Activated T-cell treated with anti-CD3 and anti-CD28 coated beads, Interleukin-2, amount 50 U/mL, for 72 hours (primary cell): ENCODE measurements at regions not wholly inside any gene's neighbourhood (a gene's known extent, or its start where the extent isn't known, plus 50 kb on each side); places are given as distances from the start of the nearest gene placed in this dataset.

Experiments
- ATAC-seq, 2 donors: fragments of 150-1000 bp; cut with Tn5 transposase; replicated peaks in 1 of 2; 2 replicates each; pipeline ENCODE4 v1.10.0; 2021; ENCODE audit warnings: moderate library complexity in 2 of 2, mild to moderate bottlenecking in 1 of 2
- DNase-seq, 2 donors: peaks; one replicate each; pipeline ENCODE4 v3.0.0; 2021 to 2022; ENCODE audit warnings: mixed read lengths in 1 of 2
- H3K27ac Mint-ChIP-seq: one replicate; pipeline ENCODE4 v1.8.0; 2022; ENCODE audit warnings: mild to moderate bottlenecking, moderate library complexity, mixed read lengths
- H3K27me3 Mint-ChIP-seq: one replicate; pipeline ENCODE4 v1.8.0; 2022; ENCODE audit warnings: low read depth, mixed read lengths
- H3K36me3 Mint-ChIP-seq, 2 donors: one replicate each; pipeline ENCODE4 v1.8.0; 2022; ENCODE audit warnings: mixed read lengths in 2 of 2, mild to moderate bottlenecking in 1 of 2; ENCODE audit not compliant: insufficient read depth in 2 of 2
- H3K4me1 Mint-ChIP-seq: one replicate; pipeline ENCODE4 v1.8.0; 2022; ENCODE audit warnings: low read depth, mixed read lengths
- H3K4me3 Mint-ChIP-seq, 2 donors: one replicate each; pipeline ENCODE4 v1.8.0; 2022; ENCODE audit warnings: mild to moderate bottlenecking in 2 of 2, mixed read lengths in 2 of 2, moderate library complexity in 2 of 2
- H3K9me3 Mint-ChIP-seq, 2 donors: one replicate each; pipeline ENCODE4 v1.8.0; 2022; ENCODE audit warnings: mixed read lengths in 2 of 2

- DNase-seq, result no peak
- Mint-ChIP-seq H3K4me3 (no peak overlapping the region), H3K27me3 (no peaks in the 10 kb centered on the region), H3K36me3 (peaks cover 14 to 18% of the 10 kb centered on the region in 2 donors), H3K4me1 (peaks cover 58% of the 10 kb centered on the region), H3K9me3 (peaks cover 9 to 10% of the 10 kb centered on the region in 2 donors), H3K27ac (no peak overlapping the region)
- no peak for ATAC-seq
Observed at GRCh38 chr6:130520801-130521200, 155.0 kb downstream of the TMEM200A start.

GRCh38 chr6:130524552-130524951 is 158.7 kb downstream of the TMEM200A start:
- peak; percentile 15 to 40 for ATAC-seq
- no peaks in the 10 kb centered on the region for H3K27me3 Mint-ChIP-seq
- H3K27ac Mint-ChIP-seq, result no peak overlapping the region
- peaks cover 6 to 8% of the 10 kb centered on the region in 2 donors for H3K36me3 Mint-ChIP-seq
- no peak for DNase-seq
- no peak overlapping the region for H3K4me3 Mint-ChIP-seq
- peaks cover 4 to 6% of the 10 kb centered on the region in 2 donors for H3K9me3 Mint-ChIP-seq
- peaks cover 31% of the 10 kb centered on the region for H3K4me1 Mint-ChIP-seq

DNA sequence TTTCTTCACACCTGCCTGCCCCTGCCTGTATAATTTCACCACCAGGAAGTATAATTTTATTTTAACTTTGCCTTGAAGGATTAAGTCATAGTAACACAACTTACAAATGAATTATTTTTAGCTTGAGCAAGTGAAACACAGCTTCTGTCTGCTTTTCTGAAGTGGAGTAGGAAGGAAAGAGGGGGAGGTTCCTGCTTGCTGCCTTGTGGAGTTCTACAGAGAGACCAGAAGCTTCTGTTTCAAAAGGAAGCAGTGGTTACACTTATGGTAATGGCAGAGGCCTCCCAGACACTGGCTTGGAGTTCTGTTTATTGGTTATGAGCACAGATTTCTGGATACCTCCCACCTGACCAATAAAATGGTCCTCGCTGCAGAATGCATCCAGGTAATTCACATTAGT is 159.6 kb downstream of the TMEM200A start:
- no peak for DNase-seq
- peaks cover 6% of the 10 kb centered on the region in 2 donors for H3K9me3 Mint-ChIP-seq
- peaks cover 31% of the 10 kb centered on the region for H3K4me1 Mint-ChIP-seq
- H3K27me3 Mint-ChIP-seq, result no peaks in the 10 kb centered on the region
- no peak for ATAC-seq
- peaks cover 6 to 8% of the 10 kb centered on the region in 2 donors for H3K36me3 Mint-ChIP-seq
- peak overlapping the region; percentile 27 for H3K27ac Mint-ChIP-seq
- H3K4me3 Mint-ChIP-seq, result no peak overlapping the region

DNA sequence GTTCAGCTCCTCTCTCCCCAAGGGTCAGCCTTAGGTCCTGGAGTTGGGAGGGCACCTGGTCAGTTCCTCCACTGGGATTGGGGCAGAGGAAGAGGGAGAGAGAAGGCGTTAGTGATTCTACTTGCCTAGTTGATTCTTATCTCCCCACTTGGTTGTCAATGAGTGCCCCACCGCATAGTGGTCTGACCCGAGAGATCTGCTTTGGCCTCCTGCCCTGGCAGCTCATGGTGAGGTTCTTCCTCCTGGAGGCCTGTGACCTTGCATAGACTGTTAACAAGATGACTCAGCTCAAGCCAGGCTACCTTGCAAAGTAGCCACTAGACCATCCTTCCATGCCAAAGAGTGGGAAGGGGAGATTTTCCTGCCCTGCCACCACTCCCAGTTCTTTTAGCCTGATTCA is 160.6 kb downstream of the TMEM200A start:
- no peak for DNase-seq
- H3K4me3 Mint-ChIP-seq, result no peak overlapping the region
- no peaks in the 10 kb centered on the region for H3K27me3 Mint-ChIP-seq
- no peak overlapping the region for H3K27ac Mint-ChIP-seq
- peaks cover 21% of the 10 kb centered on the region for H3K4me1 Mint-ChIP-seq
- peaks cover 4% of the 10 kb centered on the region in 2 donors for H3K9me3 Mint-ChIP-seq
- peaks cover 1 to 4% of the 10 kb centered on the region in 2 donors for H3K36me3 Mint-ChIP-seq
- no peak for ATAC-seq

GRCh38 chr6:130527173-130527572 is 161.4 kb downstream of the TMEM200A start:
- DNase-seq (no peak), ATAC-seq (no peak)
- Mint-ChIP-seq H3K4me3 (no peak overlapping the region), H3K36me3 (peaks cover 1 to 3% of the 10 kb centered on the region in 2 donors), H3K9me3 (peaks cover 4 to 6% of the 10 kb centered on the region in 2 donors), H3K27me3 (no peaks in the 10 kb centered on the region), H3K4me1 (peaks cover 20% of the 10 kb centered on the region), H3K27ac (no peak overlapping the region)

DNA sequence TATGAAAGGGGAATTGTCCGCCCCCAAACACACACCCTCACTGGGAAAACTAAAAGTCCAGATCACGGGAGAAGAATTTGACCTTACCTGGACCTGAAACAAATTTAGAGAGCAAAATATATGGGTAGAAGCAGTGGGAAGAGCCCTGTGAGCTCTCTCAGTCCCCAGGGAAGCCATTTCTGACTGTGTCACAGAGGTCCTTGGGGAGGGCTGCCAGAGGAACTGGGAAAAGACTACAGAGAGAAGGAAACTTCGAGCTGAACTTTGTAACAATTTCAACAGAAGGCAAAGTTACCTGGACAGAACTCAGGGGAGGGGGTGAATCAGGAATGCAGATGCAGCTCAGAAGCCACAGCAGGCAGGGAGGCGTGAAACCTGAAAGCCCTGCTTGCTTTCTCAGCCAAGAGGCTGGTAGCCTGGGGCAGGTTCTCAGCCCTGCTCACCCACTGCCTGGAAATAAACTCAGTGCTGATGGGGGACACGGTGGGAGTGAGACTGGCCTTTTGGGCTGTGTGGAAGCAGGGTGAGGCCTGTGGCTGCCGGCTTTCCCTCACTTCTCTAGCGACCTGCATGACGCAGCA is 163.8 kb downstream of the TMEM200A start:
- Mint-ChIP-seq H3K27me3 (no peaks in the 10 kb centered on the region), H3K4me3 (no peak overlapping the region), H3K4me1 (peaks cover 10% of the 10 kb centered on the region), H3K27ac (no peak overlapping the region), H3K9me3 (peaks cover 4 to 6% of the 10 kb centered on the region in 2 donors), H3K36me3 (peaks cover 1 to 3% of the 10 kb centered on the region in 2 donors)
- ATAC-seq (no peak), DNase-seq (no peak)

DNA sequence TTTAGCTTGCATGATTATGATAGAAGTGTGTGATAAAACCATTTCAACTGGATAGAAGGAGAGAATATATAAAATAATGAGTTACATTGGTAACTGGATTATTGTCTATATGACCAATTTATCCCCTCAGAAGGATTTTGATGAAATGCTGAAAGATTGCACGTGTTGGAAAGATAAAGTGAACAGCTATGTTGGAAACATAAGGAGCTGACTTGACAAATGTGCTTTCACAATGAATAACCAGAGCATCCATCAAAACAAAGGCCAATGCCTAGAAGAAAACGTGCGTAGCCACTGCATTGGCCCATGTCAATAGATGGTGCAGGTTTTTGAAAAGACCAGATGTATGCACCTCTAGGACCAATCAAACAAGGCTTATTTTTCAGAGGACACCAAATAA is 168.8 kb downstream of the TMEM200A start:
- no peaks in the 10 kb centered on the region for H3K4me1 Mint-ChIP-seq
- no peaks in the 10 kb centered on the region for H3K27me3 Mint-ChIP-seq
- no peak for DNase-seq
- peaks cover 19 to 31% of the 10 kb centered on the region in 2 donors for H3K9me3 Mint-ChIP-seq
- H3K36me3 Mint-ChIP-seq, result peaks cover 16 to 25% of the 10 kb centered on the region in 2 donors
- no peak overlapping the region for H3K4me3 Mint-ChIP-seq
- no peak for ATAC-seq
- H3K27ac Mint-ChIP-seq, result no peak overlapping the region

DNA sequence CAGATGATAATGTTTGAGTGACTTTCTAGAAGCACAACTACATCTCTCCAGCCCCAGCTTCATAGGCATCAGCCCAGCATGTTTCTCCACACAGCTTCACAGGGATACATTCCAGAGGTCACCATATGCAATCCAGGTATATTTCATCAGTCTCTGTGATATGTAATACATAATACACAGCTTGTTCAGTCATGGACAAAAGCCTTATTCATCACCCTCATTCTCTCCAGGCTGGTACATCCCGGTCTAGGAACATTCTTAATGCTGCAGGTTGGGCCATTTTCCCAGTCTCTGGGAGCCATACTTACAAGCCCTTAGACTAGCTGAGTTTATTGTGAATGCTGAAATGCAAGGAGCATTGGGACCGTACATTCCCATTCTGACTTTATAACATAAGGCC is 169.4 kb downstream of the TMEM200A start:
- Mint-ChIP-seq H3K36me3 (peaks cover 18 to 31% of the 10 kb centered on the region in 2 donors), H3K9me3 (peaks cover 24 to 33% of the 10 kb centered on the region in 2 donors), H3K4me3 (no peak overlapping the region), H3K4me1 (no peaks in the 10 kb centered on the region), H3K27ac (no peak overlapping the region), H3K27me3 (no peaks in the 10 kb centered on the region)
- ATAC-seq (no peak), DNase-seq (no peak)

DNA sequence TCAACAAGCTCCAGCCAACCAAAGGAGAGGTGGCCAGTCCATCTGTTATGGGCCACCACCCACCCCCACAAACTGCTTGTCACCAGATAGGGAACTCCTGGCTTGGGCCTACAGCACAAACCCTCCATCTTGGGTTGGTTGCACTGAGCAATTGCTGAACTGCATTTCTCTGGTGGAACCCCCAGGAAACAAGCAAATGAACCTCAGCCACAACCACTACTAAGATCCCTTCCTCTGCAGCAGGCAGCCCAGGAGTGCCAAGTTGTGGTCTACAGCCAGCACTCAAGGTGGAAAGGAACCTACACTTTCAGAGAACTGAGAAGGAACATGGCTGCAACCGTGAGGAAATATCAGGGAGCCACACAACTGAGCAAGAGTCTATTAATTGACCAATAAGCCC is 171.6 kb downstream of the TMEM200A start:
- H3K36me3 Mint-ChIP-seq, result peaks cover 22 to 37% of the 10 kb centered on the region in 2 donors

DNA sequence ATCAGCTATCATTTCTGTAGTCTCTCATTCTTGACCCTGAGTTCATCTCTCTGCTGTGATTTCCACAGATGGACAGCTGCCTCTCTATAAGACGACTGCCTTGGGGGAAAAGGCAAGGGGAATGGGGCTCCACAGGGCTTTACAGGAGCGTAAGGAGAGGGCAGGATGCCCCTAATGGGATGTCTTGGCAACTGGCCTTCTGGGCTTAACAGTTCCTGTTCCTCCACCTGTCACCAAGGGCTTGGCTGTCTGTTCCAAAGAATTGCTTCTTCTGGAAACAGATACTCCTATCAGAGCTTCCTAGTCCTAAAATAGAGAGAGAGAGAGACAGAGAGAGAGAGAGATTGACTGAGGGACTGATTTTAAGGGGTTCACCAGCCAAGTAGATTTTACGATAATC is 181.9 kb downstream of the TMEM200A start:
- no peak overlapping the region for H3K4me3 Mint-ChIP-seq
- H3K4me1 Mint-ChIP-seq, result no peaks in the 10 kb centered on the region
- ATAC-seq (no peak), DNase-seq (no peak)
- H3K27ac Mint-ChIP-seq, result no peak overlapping the region
- H3K27me3 Mint-ChIP-seq, result no peaks in the 10 kb centered on the region
- H3K9me3 Mint-ChIP-seq, result no peaks in the 10 kb centered on the region
- peaks cover 0 to 2% of the 10 kb centered on the region in 2 donors for H3K36me3 Mint-ChIP-seq

More for the DNA sequence above, 171.6 kb downstream of the TMEM200A start:
- no peak overlapping the region for H3K27ac Mint-ChIP-seq
- DNase-seq, result no peak
- H3K4me3 Mint-ChIP-seq, result no peak overlapping the region
- H3K4me1 Mint-ChIP-seq, result no peaks in the 10 kb centered on the region
- no peak for ATAC-seq
- H3K9me3 Mint-ChIP-seq, result peaks cover 31 to 36% of the 10 kb centered on the region in 2 donors
- no peaks in the 10 kb centered on the region for H3K27me3 Mint-ChIP-seq

DNA sequence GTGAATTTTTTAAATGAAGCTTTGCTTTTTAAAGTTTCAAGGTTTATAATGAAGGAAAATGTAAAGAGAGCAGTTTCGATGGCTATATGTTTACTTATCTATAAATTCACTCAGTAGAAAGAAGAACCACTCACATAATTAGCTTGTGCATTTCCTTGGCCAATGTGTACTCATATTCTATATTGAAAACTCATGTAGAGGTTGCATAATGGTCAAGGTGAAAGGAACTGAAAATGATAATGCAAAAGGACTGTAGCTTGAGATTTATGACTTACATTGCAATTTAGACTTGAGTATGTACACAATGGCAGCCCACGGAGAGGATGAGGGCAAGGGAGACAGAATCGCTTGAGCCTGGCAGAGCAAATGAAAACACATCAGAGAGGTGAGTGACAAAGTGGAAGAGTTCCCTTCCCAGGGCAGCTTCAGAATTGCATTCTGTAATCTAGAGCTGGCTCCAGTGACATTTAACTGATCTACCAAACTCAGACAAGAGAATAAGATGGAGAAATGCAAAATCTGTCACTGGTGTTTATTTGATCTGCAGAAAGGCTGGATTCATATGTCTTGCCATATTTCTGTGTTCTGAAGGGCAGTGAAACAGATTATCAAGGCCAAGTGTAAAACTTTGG is 191.8 kb downstream of the TMEM200A start:
- Mint-ChIP-seq H3K4me3 (no peak overlapping the region), H3K4me1 (peaks cover 25% of the 10 kb centered on the region), H3K36me3 (peaks cover 0 to 3% of the 10 kb centered on the region in 2 donors), H3K27me3 (no peaks in the 10 kb centered on the region), H3K27ac (no peak overlapping the region), H3K9me3 (peaks cover 5 to 7% of the 10 kb centered on the region in 2 donors)
- DNase-seq (no peak), ATAC-seq (no peak)

DNA sequence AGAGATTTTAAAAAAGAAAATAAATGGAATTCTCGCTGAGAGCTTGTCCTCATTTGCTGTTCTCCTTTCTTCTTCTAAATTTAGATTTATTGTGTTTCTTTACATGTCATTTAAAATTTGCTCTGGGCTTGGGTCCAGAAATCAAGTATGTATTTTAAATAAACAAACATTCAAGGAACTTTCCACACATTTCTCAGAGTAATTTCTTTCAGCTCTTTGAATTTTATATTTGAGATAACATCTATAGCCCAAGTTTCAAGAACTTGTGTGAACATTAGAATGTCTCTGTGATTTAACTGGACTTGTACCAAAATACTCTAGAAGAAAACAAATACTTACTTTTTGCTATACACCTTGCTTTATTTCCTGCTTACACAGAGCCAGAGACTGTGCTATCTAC is 192.3 kb downstream of the TMEM200A start:
- ATAC-seq (no peak), DNase-seq (no peak)
- H3K36me3 Mint-ChIP-seq, result peaks cover 0 to 3% of the 10 kb centered on the region in 2 donors
- no peak overlapping the region for H3K27ac Mint-ChIP-seq
- H3K4me3 Mint-ChIP-seq, result no peak overlapping the region
- peaks cover 4 to 5% of the 10 kb centered on the region in 2 donors for H3K9me3 Mint-ChIP-seq
- H3K27me3 Mint-ChIP-seq, result no peaks in the 10 kb centered on the region
- H3K4me1 Mint-ChIP-seq, result peaks cover 25% of the 10 kb centered on the region

DNA sequence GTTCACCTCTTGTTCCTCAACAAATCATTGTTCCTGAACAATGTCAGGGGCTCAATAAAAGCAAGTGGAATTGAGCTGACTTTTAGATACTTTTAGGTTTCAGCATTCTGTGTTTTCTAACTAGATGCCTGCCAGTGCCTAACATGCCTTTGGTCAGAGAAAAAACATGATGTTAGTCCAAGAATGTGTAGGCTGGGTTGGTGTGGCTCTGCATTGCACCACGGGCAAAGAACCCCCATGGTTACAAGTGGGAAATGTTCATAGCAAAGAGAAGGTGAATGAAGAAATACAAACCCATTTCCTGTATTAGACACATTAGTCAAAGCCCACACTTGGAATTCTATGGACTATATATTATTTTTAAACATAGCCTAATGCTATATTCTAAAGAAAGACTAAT is 193.3 kb downstream of the TMEM200A start:
- DNase-seq, result no peak
- H3K4me1 Mint-ChIP-seq, result peaks cover 31% of the 10 kb centered on the region
- H3K36me3 Mint-ChIP-seq, result peaks cover 0 to 2% of the 10 kb centered on the region in 2 donors
- H3K27ac Mint-ChIP-seq, result no peak overlapping the region
- no peak for ATAC-seq
- H3K4me3 Mint-ChIP-seq, result no peak overlapping the region
- peaks cover 3 to 7% of the 10 kb centered on the region in 2 donors for H3K9me3 Mint-ChIP-seq
- H3K27me3 Mint-ChIP-seq, result no peaks in the 10 kb centered on the region

DNA sequence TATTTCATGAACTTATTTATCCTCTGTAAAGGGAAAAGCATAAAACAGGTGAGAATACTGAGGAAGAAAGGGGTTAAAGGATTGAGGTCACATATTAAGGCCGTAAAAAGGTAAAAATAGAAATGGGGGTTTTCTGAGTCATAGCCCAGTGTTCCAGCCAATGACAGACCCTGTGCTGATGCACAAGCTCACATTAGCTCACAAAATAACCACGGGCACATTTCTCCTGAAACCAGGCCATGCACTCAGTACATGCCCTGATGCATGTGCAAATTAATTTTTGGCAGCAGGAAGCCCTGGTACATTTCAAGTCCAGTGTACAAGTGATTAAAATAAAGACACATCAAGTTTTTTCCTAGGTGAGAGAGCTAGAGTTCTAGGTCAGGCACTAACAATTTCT is 194.4 kb downstream of the TMEM200A start:
- DNase-seq, result no peak
- peaks cover 36% of the 10 kb centered on the region for H3K4me1 Mint-ChIP-seq
- H3K9me3 Mint-ChIP-seq, result peaks cover 3 to 7% of the 10 kb centered on the region in 2 donors
- no peaks in the 10 kb centered on the region for H3K27me3 Mint-ChIP-seq
- peaks cover 0 to 2% of the 10 kb centered on the region in 2 donors for H3K36me3 Mint-ChIP-seq
- H3K4me3 Mint-ChIP-seq, result no peak overlapping the region
- H3K27ac Mint-ChIP-seq, result no peak overlapping the region
- ATAC-seq, result no peak
